Tibial artery (tissue), 4 donors: ENCODE measurements at regions not wholly inside any gene's neighbourhood (a gene's known extent, or its start where the extent isn't known, plus 50 kb on each side); places are given as distances from the start of the nearest gene placed in this dataset.

ENCODE experiments used
- DNase-seq, 2 donors: peaks; one replicate each; pipeline ENCODE4 v3.0.0-alpha.2; 2019
- H3K27ac ChIP-seq, 2 donors: fragments of 200-600 bp; sonication (generic) in 1 of 2; 1 replicate in 1 of 2; 2 replicates in 1 of 2; pipeline ENCODE4 v1.5.1; 2018 to 2019; ENCODE audit warnings: mild to moderate bottlenecking in 1 of 2
- H3K27me3 ChIP-seq, 2 donors: fragments of 200-600 bp; sonication (generic) in 1 of 2; one replicate each; pipeline versions ENCODE4 v1.5.1 to v1.6.0; 2016 to 2019
- H3K36me3 ChIP-seq, 3 donors: fragments of 200-600 bp; sonication (generic) in 2 of 3; one replicate each; pipeline ENCODE4 v1.5.1; 2016 to 2019; ENCODE audit warnings: mild to moderate bottlenecking in 2 of 3
- H3K4me1 ChIP-seq, 4 donors: fragments of 200-600 bp; sonication (generic) in 2 of 4; 1 replicate in 3 of 4; 2 replicates in 1 of 4; pipeline ENCODE4 v1.5.1; 2016 to 2019
- H3K4me3 ChIP-seq, 2 donors: fragments of 200-600 bp; sonication (generic) in 1 of 2; 1 replicate in 1 of 2; 2 replicates in 1 of 2; pipeline ENCODE4 v1.5.1; 2018 to 2019; ENCODE audit warnings: mild to moderate bottlenecking in 2 of 2
- H3K9me3 ChIP-seq, 3 donors: fragments of 200-600 bp; sonication (generic) in 1 of 3; one replicate each; pipeline ENCODE4 v1.5.1; 2016 to 2019
- CTCF ChIP-seq, 2 experiments: fragments of 200-600 bp in 1 of 2; fragments of 450-650 bp in 1 of 2; IDR thresholded peaks; one replicate each; pipeline ENCODE4 v1.5.1; 2017 to 2019; ENCODE audit warnings: antibody characterized with exemption in 2 of 2, mild to moderate bottlenecking in 1 of 2, moderate library complexity in 1 of 2
- intact Hi-C: fragments of 100-400 bp; cut with DNase I; formaldehyde crosslinking; loops from one replicate; pipeline ENCODE4 v1.15.0; 2023; ENCODE audit warnings: low total_unique reads

- Histone ChIP-seq H3K4me1 (no peaks in the 10 kb centered on the region), H3K27ac (no peak overlapping the region), H3K36me3 (no peaks in the 10 kb centered on the region), H3K27me3 (no peaks in the 10 kb centered on the region), H3K4me3 (no peak overlapping the region), H3K9me3 (no peaks in the 10 kb centered on the region)
- no peak for TF ChIP-seq CTCF (IDR thresholded peaks at IDR 0.05)
- no peak for DNase-seq
- intact Hi-C loops, result no loop called here
Measured at GRCh38 chr10:121024905-121025584, 173.9 kb downstream of the WDR11 start.

GRCh38 chr10:121025731-121026130, 174.6 kb downstream of the WDR11 start:
- Histone ChIP-seq H3K27me3 (no peaks in the 10 kb centered on the region), H3K4me1 (no peaks in the 10 kb centered on the region), H3K27ac (no peak overlapping the region), H3K9me3 (no peaks in the 10 kb centered on the region), H3K4me3 (no peak overlapping the region), H3K36me3 (no peaks in the 10 kb centered on the region)
- no peak for TF ChIP-seq CTCF (IDR thresholded peaks at IDR 0.05)
- DNase-seq, result no peak
- intact Hi-C loops, result no loop called here

GRCh38 chr10:121027371-121027770, 176.2 kb downstream of the WDR11 start:
- Histone ChIP-seq H3K36me3 (no peaks in the 10 kb centered on the region), H3K4me1 (no peaks in the 10 kb centered on the region), H3K27me3 (no peaks in the 10 kb centered on the region), H3K9me3 (no peaks in the 10 kb centered on the region), H3K4me3 (no peak overlapping the region), H3K27ac (no peak overlapping the region)
- DNase-seq, result no peak
- TF ChIP-seq CTCF (IDR thresholded peaks at IDR 0.05), result no peak
- intact Hi-C loops, result no loop called here

GRCh38 chr10:121032460-121032859, 181.3 kb downstream of the WDR11 start:
- Histone ChIP-seq H3K27ac (no peak overlapping the region), H3K4me3 (no peak overlapping the region), H3K4me1 (no peaks in the 10 kb centered on the region), H3K36me3 (no peaks in the 10 kb centered on the region), H3K9me3 (no peaks in the 10 kb centered on the region), H3K27me3 (no peaks in the 10 kb centered on the region)
- no peak for DNase-seq
- intact Hi-C loops, result no loop called here
- no peak for TF ChIP-seq CTCF (IDR thresholded peaks at IDR 0.05)

- no peaks in the 10 kb centered on the region for H3K4me1 ChIP-seq
- no peak for DNase-seq
- H3K27me3 ChIP-seq, result no peaks in the 10 kb centered on the region
- H3K4me3 ChIP-seq, result no peak overlapping the region
- H3K36me3 ChIP-seq, result no peaks in the 10 kb centered on the region
- TF ChIP-seq CTCF (IDR thresholded peaks at IDR 0.05), result no peak
- H3K27ac ChIP-seq, result no peak overlapping the region
- intact Hi-C loops, result no loop called here
- H3K9me3 ChIP-seq, result no peaks in the 10 kb centered on the region
Measured at GRCh38 chr10:121033366-121033765, 182.2 kb downstream of the WDR11 start.

- Histone ChIP-seq H3K4me3 (no peak overlapping the region), H3K27me3 (no peaks in the 10 kb centered on the region), H3K27ac (no peak overlapping the region), H3K4me1 (no peaks in the 10 kb centered on the region), H3K36me3 (no peaks in the 10 kb centered on the region), H3K9me3 (no peaks in the 10 kb centered on the region)
- DNase-seq, result no peak
- intact Hi-C loops, result no loop called here
- no peak for TF ChIP-seq CTCF (IDR thresholded peaks at IDR 0.05)
Measured at GRCh38 chr10:121036431-121036830, 185.3 kb downstream of the WDR11 start.
